GM19240 (cell line): ENCODE measurements at regions not wholly inside any gene's neighbourhood (a gene's known extent, or its start where the extent isn't known, plus 50 kb on each side); places are given as distances from the start of the nearest gene placed in this dataset.
A peak's percentile ranks its signal among the peaks of the same experiment; 100 is the strongest.
"Not testable (repeated sequence)": the region's sequence is repeated elsewhere in the genome, so short reads cannot be mapped to it uniquely, and the experiment has no call there.

ENCODE experiments used
- DNase-seq: peaks from one replicate; pipeline ENCODE4 v3.0.0; 2011; ENCODE audit warnings: low spot score; ENCODE audit not compliant: insufficient read length

- DNase-seq = no peak
Observed at GRCh38 chr4:118587116-118587831, 97.9 kb upstream of the METTL14 start.

- DNase-seq = no peak
Observed at GRCh38 chr4:118587946-118588345, 97.2 kb upstream of the METTL14 start.

- no peak for DNase-seq
Observed at GRCh38 chr4:118589471-118590055, 95.6 kb upstream of the METTL14 start.

GRCh38 chr4:118591339-118592046, 93.7 kb upstream of the METTL14 start:
- DNase-seq = peak; percentile 65

GRCh38 chr4:118592289-118592688, 92.9 kb upstream of the METTL14 start:
- not testable (repeated sequence) for DNase-seq

GRCh38 chr4:118595883-118596282, 89.3 kb upstream of the METTL14 start:
- DNase-seq = not testable (repeated sequence)

GRCh38 chr4:118625097-118625496, 60.1 kb upstream of the METTL14 start:
- DNase-seq = not testable (repeated sequence)

GRCh38 chr4:118629697-118630096, 55.5 kb upstream of the METTL14 start:
- not testable (repeated sequence) for DNase-seq

- not testable (repeated sequence) for DNase-seq
Observed at GRCh38 chr4:118630897-118631296, 54.3 kb upstream of the METTL14 start.

GRCh38 chr4:118631321-118632050, 53.7 kb upstream of the METTL14 start:
- not testable (repeated sequence) for DNase-seq

- DNase-seq = not testable (repeated sequence)
Observed at GRCh38 chr4:118633476-118633875, 51.7 kb upstream of the METTL14 start.

GRCh38 chr4:118634126-118634875, 50.9 kb upstream of the METTL14 start:
- not testable (repeated sequence) for DNase-seq
